OCI-LY1 (cell line): ENCODE measurements at regions not wholly inside any gene's neighbourhood (a gene's known extent, or its start where the extent isn't known, plus 50 kb on each side); places are given as distances from the start of the nearest gene placed in this dataset.

Experiments
- CTCF ChIP-seq: fragments of 200-600 bp; sonication (generic), shearing (Covaris generic); IDR thresholded peaks from 2 replicates; pipeline ENCODE4 v1.5.1; 2017; ENCODE audit warnings: mild to moderate bottlenecking, antibody characterized with exemption, low read length, moderate library complexity, mixed read lengths
- EZH2 ChIP-seq: fragments of 200-600 bp; sonication (generic), shearing (Covaris generic); IDR thresholded peaks from 2 replicates; pipeline ENCODE4 v1.8.0; 2017; ENCODE audit warnings: borderline replicate concordance, mixed run types, mild to moderate bottlenecking, antibody characterized with exemption, low read length, moderate library complexity, mixed read lengths

DNA sequence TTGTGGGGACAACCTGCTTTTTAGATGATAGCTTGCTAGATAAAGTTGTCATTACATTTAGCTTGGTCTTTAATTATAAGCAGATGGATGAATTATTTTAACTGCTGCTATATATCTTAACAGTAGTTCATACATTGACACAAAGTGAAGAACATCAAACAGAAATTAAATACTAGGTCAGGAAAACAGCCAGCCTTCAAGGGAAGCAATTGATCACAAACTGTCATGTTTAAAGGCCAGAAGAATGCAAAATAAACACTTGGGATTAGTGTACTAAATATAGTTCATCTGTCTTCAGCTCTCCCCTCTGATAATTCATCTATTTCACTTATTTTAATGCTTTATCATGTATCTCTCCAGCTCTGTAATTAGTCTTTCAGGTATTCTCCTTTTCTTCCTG lies 225.1 kb upstream of the FERMT1 start:
- TF ChIP-seq CTCF (no peak), EZH2 (no peak)
